ENCODE measurements at regions not wholly inside any gene's neighbourhood (a gene's known extent, or its start where the extent isn't known, plus 50 kb on each side); places are given as distances from the start of the nearest gene placed in this dataset.

GRCh38 chr14:89481196-89481595 lies 64.2 kb upstream of the FOXN3 start:
- peaks cover 4% of the 10 kb centered on the region for H3K27me3 Mint-ChIP-seq
- H3K27ac Mint-ChIP-seq, result no peak overlapping the region
- H3K9me3 Mint-ChIP-seq (ENCODE audit: low read depth), result no peaks in the 10 kb centered on the region
- no peak overlapping the region for H3K4me3 Mint-ChIP-seq (ENCODE audit: low read depth)
- H3K4me1 Mint-ChIP-seq (ENCODE audit: low read depth), result peaks cover 2% of the 10 kb centered on the region
- TF ChIP-seq CTCF (IDR thresholded peaks at IDR 0.05; ENCODE audit: unreplicated experiment), result no peak
- DNase-seq (ENCODE audit: low spot score, unreplicated experiment), result no peak
- peaks cover 1% of the 10 kb centered on the region for H3K36me3 Mint-ChIP-seq (ENCODE audit: insufficient read depth)

- H3K27ac Mint-ChIP-seq, result no peak overlapping the region
- peaks cover 9% of the 10 kb centered on the region for H3K4me1 Mint-ChIP-seq (ENCODE audit: low read depth)
- H3K27me3 Mint-ChIP-seq, result peaks cover 4% of the 10 kb centered on the region
- no peak overlapping the region for H3K4me3 Mint-ChIP-seq (ENCODE audit: low read depth)
- H3K9me3 Mint-ChIP-seq (ENCODE audit: low read depth), result no peaks in the 10 kb centered on the region
- H3K36me3 Mint-ChIP-seq (ENCODE audit: insufficient read depth), result peaks cover 1% of the 10 kb centered on the region
- no peak for DNase-seq (ENCODE audit: low spot score, unreplicated experiment)
- TF ChIP-seq CTCF (IDR thresholded peaks at IDR 0.05; ENCODE audit: unreplicated experiment), result no peak
These were observed 63.2 kb upstream of the FOXN3 start for GRCh38 chr14:89480278-89480677.

- no peak for TF ChIP-seq CTCF (IDR thresholded peaks at IDR 0.05; ENCODE audit: unreplicated experiment)
- no peak for DNase-seq (ENCODE audit: low spot score, unreplicated experiment)
- H3K4me3 Mint-ChIP-seq (ENCODE audit: low read depth), result no peak overlapping the region
- peaks cover 1% of the 10 kb centered on the region for H3K36me3 Mint-ChIP-seq (ENCODE audit: insufficient read depth)
- H3K4me1 Mint-ChIP-seq (ENCODE audit: low read depth), result peaks cover 9% of the 10 kb centered on the region
- H3K27ac Mint-ChIP-seq, result no peak overlapping the region
- peaks cover 4% of the 10 kb centered on the region for H3K27me3 Mint-ChIP-seq
- no peaks in the 10 kb centered on the region for H3K9me3 Mint-ChIP-seq (ENCODE audit: low read depth)
These were observed 62.8 kb upstream of the FOXN3 start for GRCh38 chr14:89479802-89480201.

- Mint-ChIP-seq H3K9me3 (ENCODE audit: low read depth) (no peaks in the 10 kb centered on the region), H3K27ac (no peak overlapping the region), H3K27me3 (peaks cover 4% of the 10 kb centered on the region), H3K4me3 (ENCODE audit: low read depth) (no peak overlapping the region), H3K36me3 (ENCODE audit: insufficient read depth) (peaks cover 1% of the 10 kb centered on the region), H3K4me1 (ENCODE audit: low read depth) (peaks cover 9% of the 10 kb centered on the region)
- no peak for TF ChIP-seq CTCF (IDR thresholded peaks at IDR 0.05; ENCODE audit: unreplicated experiment)
- DNase-seq (ENCODE audit: low spot score, unreplicated experiment), result no peak
These were observed 60.4 kb upstream of the FOXN3 start for GRCh38 chr14:89477391-89477790.

GRCh38 chr14:89476354-89476896 lies 59.4 kb upstream of the FOXN3 start:
- H3K9me3 Mint-ChIP-seq (ENCODE audit: low read depth), result no peaks in the 10 kb centered on the region
- H3K4me1 Mint-ChIP-seq (ENCODE audit: low read depth), result peaks cover 9% of the 10 kb centered on the region
- no peak overlapping the region for H3K27ac Mint-ChIP-seq
- no peak for TF ChIP-seq CTCF (IDR thresholded peaks at IDR 0.05; ENCODE audit: unreplicated experiment)
- DNase-seq (ENCODE audit: low spot score, unreplicated experiment), result no peak
- H3K4me3 Mint-ChIP-seq (ENCODE audit: low read depth), result no peak overlapping the region
- peaks cover 1% of the 10 kb centered on the region for H3K36me3 Mint-ChIP-seq (ENCODE audit: insufficient read depth)
- H3K27me3 Mint-ChIP-seq, result peaks cover 4% of the 10 kb centered on the region
